Mucosa of rectum (tissue), 2 donors: ENCODE measurements at regions not wholly inside any gene's neighbourhood (a gene's known extent, or its start where the extent isn't known, plus 50 kb on each side); places are given as distances from the start of the nearest gene placed in this dataset.

Experiments
- H3K27ac ChIP-seq, 2 donors: one replicate each; pipeline ENCODE4 v1.7.0; 2013; ENCODE audit warnings: inconsistent platforms in 2 of 2, low read depth in 2 of 2, low read length in 2 of 2
- H3K27me3 ChIP-seq, 2 donors: one replicate each; pipeline ENCODE4 v1.7.0; 2013; ENCODE audit warnings: low read length in 2 of 2; ENCODE audit not compliant: control insufficient read depth in 2 of 2, insufficient read depth in 2 of 2
- H3K36me3 ChIP-seq, 2 donors: one replicate each; pipeline ENCODE4 v1.7.0; 2013; ENCODE audit warnings: low read length in 2 of 2; ENCODE audit not compliant: control insufficient read depth in 2 of 2, insufficient read depth in 2 of 2
- H3K4me1 ChIP-seq, 2 donors: one replicate each; pipeline ENCODE4 v1.7.0; 2013; ENCODE audit warnings: low read length in 2 of 2, mild to moderate bottlenecking in 1 of 2; ENCODE audit not compliant: control insufficient read depth in 2 of 2, insufficient read depth in 2 of 2
- H3K4me3 ChIP-seq, 2 donors: one replicate each; pipeline ENCODE4 v1.7.0; 2013; ENCODE audit warnings: low read length in 2 of 2
- H3K9ac ChIP-seq, 2 donors: one replicate each; pipeline ENCODE4 v1.7.0; 2013; ENCODE audit warnings: low read length in 2 of 2, low read depth in 1 of 2, mild to moderate bottlenecking in 1 of 2
- H3K9me3 ChIP-seq, 2 donors: one replicate each; pipeline ENCODE4 v1.7.0; 2013; ENCODE audit warnings: low read length in 2 of 2; ENCODE audit not compliant: control insufficient read depth in 2 of 2
- donor health status: healthy.
- donor health status: Normal muscosa, but diverticular disease.

- Histone ChIP-seq H3K4me1 (no peaks in the 10 kb centered on the region), H3K4me3 (no peak overlapping the region), H3K36me3 (no peaks in the 10 kb centered on the region), H3K9me3 (no peaks in the 10 kb centered on the region), H3K27me3 (no peaks in the 10 kb centered on the region), H3K27ac (no peak overlapping the region), H3K9ac (no peak overlapping the region)
Measured at GRCh38 chr13:87906411-87906810, 235.2 kb downstream of the SLITRK5 start.

GRCh38 chr13:87907202-87907601 is 236.0 kb downstream of the SLITRK5 start:
- Histone ChIP-seq H3K36me3 (no peaks in the 10 kb centered on the region), H3K4me1 (no peaks in the 10 kb centered on the region), H3K9me3 (no peaks in the 10 kb centered on the region), H3K4me3 (no peak overlapping the region), H3K9ac (no peak overlapping the region), H3K27me3 (no peaks in the 10 kb centered on the region), H3K27ac (no peak overlapping the region)

GRCh38 chr13:87919956-87920355 is 248.8 kb downstream of the SLITRK5 start:
- Histone ChIP-seq H3K9ac (no peak overlapping the region), H3K9me3 (no peaks in the 10 kb centered on the region), H3K4me1 (no peaks in the 10 kb centered on the region)

GRCh38 chr13:87923753-87924152 is 252.6 kb downstream of the SLITRK5 start:
- no peaks in the 10 kb centered on the region for H3K9me3 ChIP-seq
- H3K27me3 ChIP-seq = no peaks in the 10 kb centered on the region
- H3K4me1 ChIP-seq = no peaks in the 10 kb centered on the region
- no peaks in the 10 kb centered on the region for H3K36me3 ChIP-seq
- H3K4me3 ChIP-seq = no peak overlapping the region
- no peak overlapping the region for H3K9ac ChIP-seq
- H3K27ac ChIP-seq = no peak overlapping the region

More at GRCh38 chr13:87919956-87920355, 248.8 kb downstream of the SLITRK5 start:
- Histone ChIP-seq H3K36me3 (no peaks in the 10 kb centered on the region), H3K27ac (no peak overlapping the region), H3K27me3 (no peaks in the 10 kb centered on the region), H3K4me3 (no peak overlapping the region)

- Histone ChIP-seq H3K9me3 (no peaks in the 10 kb centered on the region), H3K4me3 (no peak overlapping the region), H3K27ac (no peak overlapping the region), H3K4me1 (no peaks in the 10 kb centered on the region), H3K36me3 (no peaks in the 10 kb centered on the region), H3K27me3 (no peaks in the 10 kb centered on the region), H3K9ac (no peak overlapping the region)
Measured at GRCh38 chr13:87925006-87925405, 253.8 kb downstream of the SLITRK5 start.

- Histone ChIP-seq H3K4me1 (no peaks in the 10 kb centered on the region), H3K27ac (no peak overlapping the region), H3K9ac (no peak overlapping the region)
Measured at GRCh38 chr13:87940776-87941175, 269.6 kb downstream of the SLITRK5 start.

GRCh38 chr13:87941226-87941625 is 270.1 kb downstream of the SLITRK5 start:
- Histone ChIP-seq H3K27me3 (no peaks in the 10 kb centered on the region), H3K9me3 (no peaks in the 10 kb centered on the region), H3K4me3 (no peak overlapping the region), H3K4me1 (no peaks in the 10 kb centered on the region), H3K36me3 (no peaks in the 10 kb centered on the region), H3K27ac (no peak overlapping the region), H3K9ac (no peak overlapping the region)

More at GRCh38 chr13:87940776-87941175, 269.6 kb downstream of the SLITRK5 start:
- Histone ChIP-seq H3K27me3 (no peaks in the 10 kb centered on the region), H3K9me3 (no peaks in the 10 kb centered on the region), H3K36me3 (no peaks in the 10 kb centered on the region), H3K4me3 (no peak overlapping the region)

GRCh38 chr13:87942205-87942604 is 271.0 kb downstream of the SLITRK5 start:
- H3K36me3 ChIP-seq = no peaks in the 10 kb centered on the region
- H3K4me3 ChIP-seq = no peak overlapping the region
- no peak overlapping the region for H3K27ac ChIP-seq
- no peak overlapping the region for H3K9ac ChIP-seq
- H3K9me3 ChIP-seq = no peaks in the 10 kb centered on the region
- H3K27me3 ChIP-seq = no peaks in the 10 kb centered on the region
- no peaks in the 10 kb centered on the region for H3K4me1 ChIP-seq

- H3K4me3 ChIP-seq = no peak overlapping the region
- no peaks in the 10 kb centered on the region for H3K27me3 ChIP-seq
- H3K27ac ChIP-seq = no peak overlapping the region
- H3K4me1 ChIP-seq = no peaks in the 10 kb centered on the region
- H3K36me3 ChIP-seq = no peaks in the 10 kb centered on the region
- H3K9ac ChIP-seq = no peak overlapping the region
- no peaks in the 10 kb centered on the region for H3K9me3 ChIP-seq
Measured at GRCh38 chr13:87944038-87944437, 272.9 kb downstream of the SLITRK5 start.

GRCh38 chr13:87952377-87952776 is 281.2 kb downstream of the SLITRK5 start:
- H3K4me3 ChIP-seq = no peak overlapping the region
- H3K27ac ChIP-seq = no peak overlapping the region
- H3K27me3 ChIP-seq = no peaks in the 10 kb centered on the region
- H3K9ac ChIP-seq = no peak overlapping the region
- H3K36me3 ChIP-seq = no peaks in the 10 kb centered on the region
- H3K4me1 ChIP-seq = no peaks in the 10 kb centered on the region
- no peaks in the 10 kb centered on the region for H3K9me3 ChIP-seq

GRCh38 chr13:87953381-87953780 is 282.2 kb downstream of the SLITRK5 start:
- Histone ChIP-seq H3K27ac (no peak overlapping the region), H3K4me1 (no peaks in the 10 kb centered on the region), H3K36me3 (no peaks in the 10 kb centered on the region), H3K9ac (no peak overlapping the region), H3K9me3 (no peaks in the 10 kb centered on the region), H3K4me3 (no peak overlapping the region), H3K27me3 (no peaks in the 10 kb centered on the region)
